ENCODE measurements at regions not wholly inside any gene's neighbourhood (a gene's known extent, or its start where the extent isn't known, plus 50 kb on each side); places are given as distances from the start of the nearest gene placed in this dataset.

- DNase-seq (ENCODE audit: low read depth, low spot score) = no peak
- CTCF ChIA-PET = no interaction called here
- POLR2A ChIA-PET = no interaction called here
- no peak overlapping the region for H3K4me3 ChIP-seq (ENCODE audit: low read depth, low read length)
- no peaks in the 10 kb centered on the region for H3K9me3 ChIP-seq (ENCODE audit: control insufficient read depth, insufficient read depth, low read length)
- H3K27me3 ChIP-seq (ENCODE audit: control insufficient read depth, insufficient read depth, low read length) = no peaks in the 10 kb centered on the region
- no peak overlapping the region for H3K27ac ChIP-seq (ENCODE audit: low read depth, low read length)
- TF ChIP-seq CTCF (IDR thresholded peaks at IDR 0.05; ENCODE audit: low read depth, low read length) = no peak
These were observed 145.9 kb upstream of the TBX20 start for GRCh38 chr7:35399840-35400239.

- TF ChIP-seq CTCF (IDR thresholded peaks at IDR 0.05; ENCODE audit: low read depth, low read length) = no peak
- H3K27me3 ChIP-seq (ENCODE audit: control insufficient read depth, insufficient read depth, low read length) = no peaks in the 10 kb centered on the region
- ChIA-PET POLR2A (no interaction called here), CTCF (no interaction called here)
- no peak for DNase-seq (ENCODE audit: low read depth, low spot score)
- H3K27ac ChIP-seq (ENCODE audit: low read depth, low read length) = no peak overlapping the region
- no peaks in the 10 kb centered on the region for H3K9me3 ChIP-seq (ENCODE audit: control insufficient read depth, insufficient read depth, low read length)
- no peak overlapping the region for H3K4me3 ChIP-seq (ENCODE audit: low read depth, low read length)
These were observed 145.3 kb upstream of the TBX20 start for GRCh38 chr7:35399216-35399615.

GRCh38 chr7:35398518-35398917 lies 144.6 kb upstream of the TBX20 start:
- Histone ChIP-seq H3K27ac (ENCODE audit: low read depth, low read length) (no peak overlapping the region), H3K4me3 (ENCODE audit: low read depth, low read length) (no peak overlapping the region), H3K9me3 (ENCODE audit: control insufficient read depth, insufficient read depth, low read length) (no peaks in the 10 kb centered on the region), H3K27me3 (ENCODE audit: control insufficient read depth, insufficient read depth, low read length) (no peaks in the 10 kb centered on the region)
- no peak for TF ChIP-seq CTCF (IDR thresholded peaks at IDR 0.05; ENCODE audit: low read depth, low read length)
- POLR2A ChIA-PET = no interaction called here
- DNase-seq (ENCODE audit: low read depth, low spot score) = no peak
- CTCF ChIA-PET = no interaction called here

- DNase-seq (ENCODE audit: low read depth, low spot score) = no peak
- ChIA-PET CTCF (interaction anchor here (0.6 kb wide), 2 partner anchors 35 to 1292 kb away, joined by 4 to 5 read pairs; no protein-coding TSS in a partner anchor), POLR2A (no interaction called here)
- H3K4me3 ChIP-seq (ENCODE audit: low read depth, low read length) = no peak overlapping the region
- no peaks in the 10 kb centered on the region for H3K9me3 ChIP-seq (ENCODE audit: control insufficient read depth, insufficient read depth, low read length)
- H3K27ac ChIP-seq (ENCODE audit: low read depth, low read length) = no peak overlapping the region
- TF ChIP-seq CTCF (IDR thresholded peaks at IDR 0.05; ENCODE audit: low read depth, low read length) = no peak
- no peaks in the 10 kb centered on the region for H3K27me3 ChIP-seq (ENCODE audit: control insufficient read depth, insufficient read depth, low read length)
These were observed 136.2 kb upstream of the TBX20 start for GRCh38 chr7:35390146-35390545.

GRCh38 chr7:35389636-35390035 lies 135.7 kb upstream of the TBX20 start:
- POLR2A ChIA-PET = no interaction called here
- Histone ChIP-seq H3K27me3 (ENCODE audit: control insufficient read depth, insufficient read depth, low read length) (no peaks in the 10 kb centered on the region), H3K9me3 (ENCODE audit: control insufficient read depth, insufficient read depth, low read length) (no peaks in the 10 kb centered on the region), H3K27ac (ENCODE audit: low read depth, low read length) (no peak overlapping the region), H3K4me3 (ENCODE audit: low read depth, low read length) (no peak overlapping the region)
- TF ChIP-seq CTCF (IDR thresholded peaks at IDR 0.05; ENCODE audit: low read depth, low read length) = no peak
- DNase-seq (ENCODE audit: low read depth, low spot score) = no peak
- CTCF ChIA-PET = no interaction called here

All from AG04450 (cell line).